Putamen (tissue), 1 donor: ENCODE measurements at regions not wholly inside any gene's neighbourhood (a gene's known extent, or its start where the extent isn't known, plus 50 kb on each side); places are given as distances from the start of the nearest gene placed in this dataset.

Experiments
- DNase-seq: peaks from one replicate; pipeline ENCODE4 v3.0.0-alpha.2; 2016; ENCODE audit warnings: low spot score

- no peak for DNase-seq
Measured at GRCh38 chr15:96220657-96221056, 109.8 kb upstream of the NR2F2 start.

DNA sequence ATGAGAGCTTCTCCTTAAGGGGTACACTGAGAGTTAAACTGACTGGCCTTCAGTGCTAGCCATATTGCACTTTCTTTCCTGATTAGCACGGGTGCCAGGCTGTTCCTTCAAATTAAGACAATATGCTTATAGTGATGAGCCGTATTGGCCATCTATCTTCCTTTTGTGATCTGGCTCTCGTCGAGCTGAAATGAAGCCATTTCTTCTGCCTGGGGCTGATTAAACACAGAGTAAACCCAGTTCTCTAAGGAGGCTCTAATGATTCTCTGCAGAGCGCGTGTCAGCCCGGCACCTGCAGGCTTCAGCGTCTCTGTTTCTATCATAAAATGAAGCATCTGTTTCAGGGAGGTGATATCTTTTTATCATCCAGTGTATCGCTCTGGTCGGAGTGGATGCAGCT lies 107.5 kb upstream of the NR2F2 start:
- no peak for DNase-seq

DNA sequence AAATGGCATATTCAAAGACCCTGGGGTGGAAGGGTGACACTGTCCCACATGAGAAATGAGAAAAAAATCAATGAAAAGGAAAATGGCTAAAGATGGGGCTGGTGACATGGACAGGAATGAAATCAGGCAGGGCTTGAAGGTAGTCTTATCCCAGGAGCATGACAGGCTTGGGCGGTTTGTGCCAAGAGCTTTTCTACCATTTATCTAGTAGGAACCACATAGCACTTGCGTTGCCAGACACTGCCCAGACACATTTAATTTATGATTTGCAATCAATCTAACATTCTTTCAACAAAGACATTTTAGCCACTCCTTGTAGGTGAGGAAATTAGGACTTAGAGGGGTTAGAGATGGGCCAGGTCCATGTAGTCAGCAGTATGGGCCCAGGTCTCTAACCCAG lies 106.6 kb upstream of the NR2F2 start:
- DNase-seq = no peak

- no peak for DNase-seq
Measured at GRCh38 chr15:96225642-96226259, 104.7 kb upstream of the NR2F2 start.

DNA sequence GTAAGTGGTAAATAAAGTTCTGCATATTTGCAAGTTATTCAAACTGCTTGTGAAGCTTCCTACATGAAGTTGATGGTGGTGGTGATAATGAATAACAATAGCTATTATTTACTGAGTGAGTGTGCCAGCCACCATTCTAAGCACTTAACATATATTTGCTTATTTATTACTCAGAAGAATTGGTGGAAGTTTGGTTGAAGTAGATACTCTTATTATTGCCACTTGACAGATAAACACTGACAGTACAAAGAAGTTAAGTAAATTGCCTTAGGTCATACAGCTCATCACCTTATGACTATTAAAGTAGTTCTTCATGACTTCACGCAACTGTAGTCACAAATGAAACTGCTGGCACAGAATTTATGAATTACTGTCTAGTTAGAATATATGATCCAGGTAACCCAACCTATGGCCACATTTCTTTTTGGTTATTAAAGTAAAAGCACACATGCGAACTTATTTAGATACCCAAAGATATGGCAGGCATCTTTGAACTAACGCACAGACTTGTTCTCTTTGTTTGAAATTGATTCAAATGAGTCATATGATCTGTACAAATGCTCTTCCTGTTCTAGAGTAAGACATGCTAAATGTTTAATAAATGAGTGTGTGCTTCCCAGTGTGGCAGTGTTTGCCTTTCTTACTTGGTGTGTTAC lies 99.8 kb upstream of the NR2F2 start:
- no peak for DNase-seq

GRCh38 chr15:96232335-96232734 lies 98.2 kb upstream of the NR2F2 start:
- no peak for DNase-seq

GRCh38 chr15:96234109-96234892 lies 96.2 kb upstream of the NR2F2 start:
- DNase-seq = no peak

- DNase-seq = no peak
Measured at GRCh38 chr15:96237002-96237401, 93.5 kb upstream of the NR2F2 start.

DNA sequence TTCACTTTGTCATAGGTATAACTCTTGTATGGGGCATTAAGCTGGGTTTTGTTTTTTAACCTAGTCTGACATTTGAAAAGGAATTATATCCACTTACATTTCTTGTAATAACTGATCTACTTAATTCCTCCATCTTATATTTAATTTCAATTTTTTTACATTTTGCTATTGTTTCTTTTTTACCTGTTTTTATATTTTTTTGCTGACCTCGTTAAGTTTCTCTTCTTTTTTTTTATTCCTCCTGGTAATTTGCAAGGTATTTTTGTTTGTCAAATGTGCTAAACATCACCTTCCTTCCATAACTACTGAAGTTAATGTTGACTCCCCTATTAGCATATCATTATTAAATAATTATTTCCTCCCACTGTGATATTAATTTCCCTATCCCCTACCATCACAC lies 87.7 kb upstream of the NR2F2 start:
- DNase-seq = no peak

- no peak for DNase-seq
Measured at GRCh38 chr15:96243701-96244100, 86.8 kb upstream of the NR2F2 start.

DNA sequence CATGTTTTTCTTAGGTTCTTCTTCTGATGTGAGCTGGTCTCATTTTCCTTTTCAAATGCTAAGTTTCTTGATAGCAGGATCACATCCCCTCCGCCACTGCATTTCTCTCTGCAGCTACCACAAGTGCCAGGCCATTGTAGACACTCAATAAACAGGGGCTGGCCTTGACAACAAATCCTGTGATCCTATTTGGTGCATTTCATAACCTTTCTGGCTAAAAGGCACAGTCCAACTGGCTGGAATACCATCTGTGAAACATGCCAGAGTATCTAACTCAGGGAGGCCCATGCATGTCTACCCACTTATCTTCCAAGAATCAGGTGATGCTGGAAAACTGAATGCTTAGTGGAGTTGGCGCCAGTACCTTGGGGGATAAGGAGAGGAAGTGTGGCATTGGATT lies 85.2 kb upstream of the NR2F2 start:
- no peak for DNase-seq

- no peak for DNase-seq
Measured at GRCh38 chr15:96246057-96246456, 84.4 kb upstream of the NR2F2 start.

DNA sequence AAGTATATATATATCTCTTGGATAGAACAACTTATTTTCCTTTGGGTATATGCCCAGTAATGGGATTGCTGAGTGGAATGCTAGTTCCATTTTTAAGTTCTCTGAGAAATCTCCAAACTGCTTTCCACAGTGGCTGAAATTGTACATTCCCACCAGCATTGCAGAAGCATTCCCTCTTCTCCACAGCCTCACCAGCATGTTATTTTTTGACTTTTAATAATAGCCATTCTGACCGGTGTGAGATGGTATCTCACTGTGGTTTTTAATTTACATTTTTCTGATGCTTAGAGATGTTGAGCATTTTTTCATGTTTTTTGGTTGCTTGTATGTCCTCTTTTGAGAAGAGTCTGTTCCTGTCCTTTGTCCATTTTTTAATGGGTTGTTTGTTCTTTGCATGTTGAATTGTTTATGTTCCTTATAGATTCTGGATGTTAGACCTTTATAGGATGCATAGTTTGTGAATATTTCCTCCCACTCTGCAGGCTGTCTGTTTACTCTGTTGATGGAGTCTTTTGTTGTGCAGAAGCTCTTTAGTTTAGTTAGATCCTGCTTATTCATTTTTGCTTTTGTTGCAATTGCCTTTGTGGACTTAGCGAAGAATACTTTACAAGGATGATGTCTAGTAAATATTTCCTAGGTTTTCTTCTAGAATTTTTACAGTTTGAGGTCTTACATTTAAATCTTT lies 82.7 kb upstream of the NR2F2 start:
- no peak for DNase-seq

DNA sequence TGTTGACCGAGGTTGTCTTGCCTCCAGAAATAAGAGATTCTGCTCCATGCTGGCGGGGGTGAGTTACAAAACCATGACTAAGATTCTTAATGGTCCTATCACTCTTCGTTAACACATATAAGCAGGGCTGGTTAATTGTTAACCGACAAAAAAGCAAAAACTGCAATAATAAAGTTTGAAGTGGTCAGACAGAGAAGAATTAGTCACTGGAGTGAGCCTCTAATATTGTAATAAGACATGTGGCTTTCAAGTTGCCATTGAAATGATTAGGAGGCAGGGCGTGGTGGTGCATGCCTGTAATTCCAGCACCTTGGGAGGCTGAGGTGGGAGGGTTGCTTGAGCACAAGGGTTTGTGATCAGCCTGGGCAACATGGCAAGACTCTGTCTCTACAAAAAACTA lies 78.4 kb upstream of the NR2F2 start:
- DNase-seq = no peak

DNA sequence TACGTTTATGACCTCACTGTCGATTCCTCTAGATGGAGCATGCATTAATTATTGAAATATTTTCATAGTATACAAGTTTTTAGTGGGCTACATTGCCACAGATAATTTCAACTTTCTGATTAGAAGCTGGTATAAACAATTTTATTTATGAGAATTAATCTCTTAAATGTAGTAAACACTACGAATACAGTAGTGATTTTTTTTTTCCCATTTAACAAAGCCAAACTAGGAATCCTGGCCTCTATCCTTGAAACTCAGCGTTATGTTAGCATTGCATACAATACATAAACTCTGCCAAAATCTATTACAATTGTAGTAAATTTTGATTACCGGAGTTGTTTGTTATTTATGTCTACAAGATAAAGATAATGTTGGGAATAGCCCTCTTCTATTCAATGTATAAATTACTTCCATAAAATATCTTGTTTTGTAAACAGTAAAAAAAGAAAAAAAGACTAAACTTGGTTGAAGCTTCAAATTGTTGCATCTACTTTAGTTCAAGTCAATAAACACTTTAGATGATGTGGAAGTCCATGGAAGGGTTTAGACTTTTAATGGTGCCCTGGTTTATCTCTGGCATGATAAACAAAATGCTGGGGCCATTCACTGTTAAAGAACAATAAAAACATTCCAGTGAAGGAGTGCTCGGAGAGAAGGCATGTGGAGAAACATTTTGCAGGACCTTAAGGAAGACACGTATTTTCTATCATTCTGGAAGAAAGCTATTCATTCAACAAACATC lies 77.3 kb upstream of the NR2F2 start:
- DNase-seq = no peak

- DNase-seq = no peak
Measured at GRCh38 chr15:96254173-96254572, 76.3 kb upstream of the NR2F2 start.

DNA sequence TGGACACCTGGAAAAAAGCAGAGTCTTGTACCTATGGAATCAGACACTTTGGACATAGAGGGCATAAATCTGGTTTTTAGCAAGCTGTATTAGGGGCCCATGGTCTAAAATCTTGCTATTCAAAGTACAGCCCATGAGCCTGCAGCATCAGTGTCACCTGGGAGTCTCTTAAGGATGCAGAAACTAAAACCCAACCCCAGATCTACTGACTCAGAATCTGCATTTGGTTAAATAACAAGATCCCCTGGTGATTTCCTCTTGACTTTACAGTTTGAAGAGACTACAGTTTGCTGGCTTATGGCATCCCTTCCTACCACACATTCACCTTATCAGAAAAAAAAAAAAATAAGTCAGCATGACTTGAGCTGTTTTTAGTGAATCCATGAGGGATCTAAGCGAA lies 74.9 kb upstream of the NR2F2 start:
- no peak for DNase-seq

GRCh38 chr15:96261575-96262034 lies 68.9 kb upstream of the NR2F2 start:
- DNase-seq = no peak

DNA sequence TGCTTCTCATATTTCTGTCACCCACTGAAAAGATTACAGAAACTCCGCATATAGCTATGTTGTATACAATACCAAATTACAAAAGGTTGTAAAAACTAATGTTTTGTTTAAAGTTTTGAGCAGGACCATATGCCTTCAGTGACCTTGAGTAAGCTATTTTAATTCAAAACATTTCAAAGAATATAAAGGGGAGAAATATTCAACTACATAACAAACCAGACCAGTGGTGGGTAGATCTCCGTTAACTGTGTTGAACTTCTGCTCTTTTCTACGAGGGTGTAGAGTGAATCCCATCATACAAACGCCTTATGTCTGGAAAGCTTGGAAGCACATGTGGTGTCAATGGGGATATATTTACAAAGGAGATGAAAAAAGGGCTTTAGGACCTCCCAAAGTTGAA lies 68.4 kb upstream of the NR2F2 start:
- no peak for DNase-seq

DNA sequence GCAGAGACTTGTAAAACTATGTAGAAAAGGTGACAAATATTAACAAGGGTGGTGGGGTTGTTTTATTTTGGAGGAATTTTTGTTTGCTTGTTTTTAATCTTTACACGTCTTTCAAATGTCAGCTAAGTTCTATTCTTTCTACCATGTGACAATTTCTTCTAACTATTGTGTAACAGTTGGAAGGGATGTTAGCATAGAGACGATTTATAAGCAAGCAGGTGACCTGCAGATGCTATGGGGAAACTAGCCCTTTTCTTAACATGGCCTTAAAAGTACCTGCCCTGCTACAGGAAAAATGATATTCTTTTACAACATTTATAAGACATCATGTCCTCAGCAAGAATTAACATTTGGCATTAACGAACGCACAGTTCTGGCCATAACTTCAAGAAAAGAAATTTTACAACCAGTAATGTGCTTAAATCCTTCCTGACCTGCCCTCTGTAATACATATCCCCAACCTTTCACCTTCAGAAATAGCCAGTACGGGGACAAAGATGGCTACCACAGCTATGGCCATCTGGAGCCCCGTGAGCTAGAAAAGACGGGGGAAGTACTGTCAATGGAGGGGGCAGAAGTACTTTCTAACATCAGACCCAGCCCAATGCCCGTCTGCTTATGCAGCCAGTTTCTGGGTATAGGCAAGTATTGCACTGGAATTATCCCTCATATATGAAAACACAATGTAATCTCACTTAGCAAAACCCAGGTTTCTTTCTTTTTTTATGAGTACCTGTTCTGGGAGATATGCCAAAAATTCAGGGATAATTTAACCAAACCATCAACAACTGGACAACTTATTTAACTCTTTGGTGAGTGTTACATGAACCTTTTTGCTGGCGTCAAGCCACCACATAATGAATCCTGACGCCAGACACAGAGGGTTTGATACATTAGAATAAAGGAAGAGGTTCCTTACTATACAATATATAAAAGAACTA lies 67.7 kb upstream of the NR2F2 start:
- DNase-seq = no peak

GRCh38 chr15:96264351-96264798 lies 66.1 kb upstream of the NR2F2 start:
- DNase-seq = no peak
